Neuronal stem cell (in vitro differentiated cells): ENCODE measurements at regions not wholly inside any gene's neighbourhood (a gene's known extent, or its start where the extent isn't known, plus 50 kb on each side); places are given as distances from the start of the nearest gene placed in this dataset.
A peak's percentile ranks its signal among the peaks of the same experiment; 100 is the strongest.

ENCODE experiments used
- DNase-seq: peaks from one replicate; pipeline ENCODE4 v3.0.0-alpha.2; 2013; ENCODE audit warnings: low spot score
- H2AFZ ChIP-seq: one replicate; pipeline ENCODE4 v1.6.1; 2013; ENCODE audit warnings: mild to moderate bottlenecking, low read length, inconsistent platforms
- H2AK5ac ChIP-seq: 2 replicates; pipeline ENCODE4 v1.6.1; 2013; ENCODE audit warnings: low read depth, mild to moderate bottlenecking, inconsistent platforms, low read length, moderate library complexity, mixed read lengths
- H2BK120ac ChIP-seq: 2 replicates; pipeline ENCODE4 v1.6.1; 2013; ENCODE audit warnings: low read depth, mild to moderate bottlenecking, inconsistent platforms, low read length, moderate library complexity, mixed read lengths
- H2BK12ac ChIP-seq: one replicate; pipeline ENCODE4 v1.6.1; 2013; ENCODE audit warnings: low read length, inconsistent platforms
- H2BK15ac ChIP-seq: 2 replicates; pipeline ENCODE4 v1.6.1; 2013; ENCODE audit warnings: mild to moderate bottlenecking, low read length, inconsistent platforms, mixed read lengths
- H2BK5ac ChIP-seq: one replicate; pipeline ENCODE4 v1.6.1; 2013; ENCODE audit warnings: inconsistent platforms, mild to moderate bottlenecking, low read length, moderate library complexity
- H3K14ac ChIP-seq: one replicate; pipeline ENCODE4 v1.6.1; 2013; ENCODE audit warnings: low read length, inconsistent platforms
- H3K18ac ChIP-seq: 2 replicates; pipeline ENCODE4 v1.6.1; 2013; ENCODE audit warnings: low read length, inconsistent platforms
- H3K23ac ChIP-seq: 2 replicates; pipeline ENCODE4 v1.6.1; 2013; ENCODE audit warnings: low read depth, mild to moderate bottlenecking, mixed read lengths, low read length, inconsistent platforms; ENCODE audit not compliant: poor library complexity
- H3K27ac ChIP-seq: replicated peaks from 3 replicates; pipeline ENCODE4 v1.5.1; 2013; ENCODE audit warnings: low read length, inconsistent platforms
- H3K27me3 ChIP-seq, 3 experiments: 2 replicates each; pipeline ENCODE4 v1.6.1; 2013; ENCODE audit warnings: low read length in 3 of 3, mild to moderate bottlenecking in 2 of 3, inconsistent platforms in 1 of 3, low read depth in 1 of 3, mixed read lengths in 1 of 3, moderate library complexity in 1 of 3; ENCODE audit not compliant: control insufficient read depth in 3 of 3, insufficient read depth in 3 of 3
- H3K36me3 ChIP-seq, 2 donors: replicated peaks in 1 of 2; 2 replicates each; pipeline ENCODE4 v1.6.1; 2013; ENCODE audit warnings: low read length in 2 of 2; ENCODE audit not compliant: control insufficient read depth in 2 of 2, insufficient read depth in 2 of 2
- H3K4ac ChIP-seq: 2 replicates; pipeline ENCODE4 v1.6.1; 2013; ENCODE audit warnings: inconsistent platforms, mild to moderate bottlenecking, low read length, moderate library complexity
- H3K4me1 ChIP-seq, 2 donors: 1 replicate in 1 of 2; 2 replicates in 1 of 2; pipeline ENCODE4 v1.6.1; 2013; ENCODE audit warnings: low read length in 2 of 2, low read depth in 1 of 2; ENCODE audit not compliant: control insufficient read depth in 2 of 2, insufficient read depth in 1 of 2
- H3K4me2 ChIP-seq: one replicate; pipeline ENCODE4 v1.6.1; 2013; ENCODE audit warnings: mild to moderate bottlenecking, low read length, inconsistent platforms; ENCODE audit not compliant: insufficient read depth, poor library complexity, severe bottlenecking
- H3K4me3 ChIP-seq, 2 donors: 2 replicates each; pipeline ENCODE4 v1.5.1; 2013; ENCODE audit warnings: low read length in 2 of 2, mild to moderate bottlenecking in 2 of 2, inconsistent platforms in 1 of 2, moderate library complexity in 1 of 2
- H3K79me1 ChIP-seq: one replicate; pipeline ENCODE4 v1.6.1; 2013; ENCODE audit warnings: low read depth, mild to moderate bottlenecking, inconsistent platforms, low read length, moderate library complexity
- H3K9ac ChIP-seq: one replicate; pipeline ENCODE4 v1.6.1; 2013; ENCODE audit warnings: mild to moderate bottlenecking, low read depth, low read length, inconsistent platforms; ENCODE audit not compliant: poor library complexity
- H3K9me3 ChIP-seq, 2 donors: replicated peaks in 1 of 2; 2 replicates each; pipeline versions ENCODE3 to v1.6.1; 2013; ENCODE audit warnings: low read length in 2 of 2, mild to moderate bottlenecking in 2 of 2, inconsistent platforms in 1 of 2, low read depth in 1 of 2, mixed read lengths in 1 of 2, moderate library complexity in 1 of 2; ENCODE audit not compliant: control insufficient read depth in 2 of 2, insufficient read depth in 1 of 2
- H4K8ac ChIP-seq: one replicate; pipeline ENCODE4 v1.6.1; 2013; ENCODE audit warnings: low read depth, mild to moderate bottlenecking, inconsistent platforms, low read length, moderate library complexity
- H4K91ac ChIP-seq: one replicate; pipeline ENCODE4 v1.6.1; 2013; ENCODE audit warnings: low read length, low read depth, mild to moderate bottlenecking, inconsistent platforms; ENCODE audit not compliant: poor library complexity
- WGBS, 2 donors: extraction: QIAGEN DNeasy Blood & Tissue Kit; methylation state at CpG; one replicate each; pipeline ENCODE4 v1.1.7; 2013; ENCODE audit warnings: missing lambda C conversion rate in 2 of 2, mixed read lengths in 1 of 2; ENCODE audit not compliant: insufficient read length in 2 of 2, insufficient replicate concordance in 1 of 2; ENCODE audit errors: extremely low coverage in 2 of 2; 5-methylcytosine and 5-hydroxymethylcytosine counted together

DNA sequence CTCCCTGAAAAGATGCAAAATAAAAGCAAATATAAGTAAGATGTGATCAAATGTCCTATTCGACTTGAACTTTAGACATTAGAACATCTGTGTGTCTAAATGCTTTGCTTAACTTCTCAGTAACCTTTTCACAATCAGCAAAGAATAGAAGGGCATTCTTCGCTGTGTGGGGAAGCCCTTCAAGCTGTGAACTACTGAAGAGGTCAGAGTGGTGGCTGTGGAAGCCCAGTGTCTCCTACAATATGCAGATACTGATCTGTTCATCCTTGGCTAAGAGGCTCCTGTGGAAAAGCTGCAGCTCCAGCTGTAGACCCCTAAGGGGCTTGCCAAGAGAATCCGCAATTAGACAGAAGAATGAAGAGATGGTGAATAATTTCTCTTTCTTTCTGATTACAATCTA lies 400.3 kb upstream of the SASH1 start:
- Histone ChIP-seq H2AFZ (no peak overlapping the region), H2AK5ac (no peak overlapping the region), H4K8ac (no peak overlapping the region), H2BK12ac (no peak overlapping the region), H3K27ac (no peak overlapping the region), H3K9ac (no peak overlapping the region), H3K4me2 (no peak overlapping the region), H4K91ac (no peak overlapping the region), H3K4me3 (no peak overlapping the region), H3K79me1 (no peaks in the 10 kb centered on the region), H3K18ac (no peak overlapping the region), H3K27me3 (peaks cover 0 to 55% (median 0%) of the 10 kb centered on the region in 3 experiments), H3K23ac (no peak overlapping the region), H3K4me1 (peaks cover 0 to 5% of the 10 kb centered on the region in 2 donors), H3K4ac (no peak overlapping the region), H2BK120ac (no peak overlapping the region), H3K9me3 (peaks cover 2 to 14% of the 10 kb centered on the region in 2 donors), H2BK5ac (no peak overlapping the region), H2BK15ac (no peak overlapping the region), H3K14ac (no peak overlapping the region), H3K36me3 (no peaks in the 10 kb centered on the region)
- no peak for DNase-seq
- WGBS, 2 donors = no CpG with 5 or more reads among the region's 3 CpGs

- Histone ChIP-seq H4K91ac (no peak overlapping the region), H3K14ac (no peak overlapping the region), H2AK5ac (no peak overlapping the region), H3K27ac (no peak overlapping the region), H2BK15ac (no peak overlapping the region), H3K36me3 (no peaks in the 10 kb centered on the region), H3K79me1 (no peaks in the 10 kb centered on the region), H3K9ac (no peak overlapping the region), H4K8ac (no peak overlapping the region), H2BK120ac (no peak overlapping the region), H3K4me1 (peaks cover 0 to 5% of the 10 kb centered on the region in 2 donors), H3K23ac (no peak overlapping the region), H3K4me2 (no peak overlapping the region), H3K27me3 (peaks cover 0 to 62% (median 0%) of the 10 kb centered on the region in 3 experiments), H3K4ac (no peak overlapping the region), H3K9me3 (peaks cover 2 to 14% of the 10 kb centered on the region in 2 donors), H2BK5ac (no peak overlapping the region), H3K4me3 (no peak overlapping the region), H3K18ac (no peak overlapping the region), H2BK12ac (no peak overlapping the region), H2AFZ (no peak overlapping the region)
- WGBS, 2 donors = no CpG with 5 or more reads among the region's 5 CpGs
- no peak for DNase-seq
Measured at GRCh38 chr6:147944122-147944521, 398.5 kb upstream of the SASH1 start.

DNA sequence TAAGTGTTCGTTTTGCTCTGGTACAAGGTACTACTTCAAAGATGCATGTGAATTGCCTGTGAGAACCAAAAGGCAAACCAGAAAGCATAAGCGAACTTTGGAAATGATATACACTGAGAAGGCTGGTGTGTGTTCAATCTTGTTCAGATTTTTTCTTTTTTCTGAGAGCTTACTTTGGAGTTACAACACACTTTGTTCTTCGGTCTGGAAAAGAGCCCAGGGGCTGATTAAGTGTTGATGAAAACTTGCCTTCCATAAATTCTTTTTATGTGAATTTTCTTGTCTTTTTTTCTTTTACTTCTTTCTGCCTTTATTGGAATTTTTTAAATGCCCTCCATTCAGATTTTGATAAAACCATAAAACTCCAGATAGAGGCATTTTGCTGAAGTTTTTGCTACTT lies 395.1 kb upstream of the SASH1 start:
- H4K8ac ChIP-seq = no peak overlapping the region
- H3K4me1 ChIP-seq = no peaks in the 10 kb centered on the region
- no peak overlapping the region for H3K4me2 ChIP-seq
- H2AFZ ChIP-seq = no peak overlapping the region
- no peak overlapping the region for H2BK15ac ChIP-seq
- H3K23ac ChIP-seq = no peak overlapping the region
- no peak overlapping the region for H3K9ac ChIP-seq
- H3K4me3 ChIP-seq = no peak overlapping the region
- H3K4ac ChIP-seq = no peak overlapping the region
- DNase-seq = no peak
- H3K27ac ChIP-seq = no peak overlapping the region
- no peaks in the 10 kb centered on the region for H3K36me3 ChIP-seq
- peaks cover 2 to 14% of the 10 kb centered on the region in 2 donors for H3K9me3 ChIP-seq
- H3K79me1 ChIP-seq = no peaks in the 10 kb centered on the region
- H3K18ac ChIP-seq = no peak overlapping the region
- no peak overlapping the region for H3K14ac ChIP-seq
- no peak overlapping the region for H2BK12ac ChIP-seq
- no CpG with 5 or more reads among the region's 3 CpGs for WGBS, 2 donors
- H2BK5ac ChIP-seq = no peak overlapping the region
- no peak overlapping the region for H2BK120ac ChIP-seq
- H4K91ac ChIP-seq = no peak overlapping the region
- H2AK5ac ChIP-seq = no peak overlapping the region
- peaks cover 0 to 67% (median 0%) of the 10 kb centered on the region in 3 experiments for H3K27me3 ChIP-seq

DNA sequence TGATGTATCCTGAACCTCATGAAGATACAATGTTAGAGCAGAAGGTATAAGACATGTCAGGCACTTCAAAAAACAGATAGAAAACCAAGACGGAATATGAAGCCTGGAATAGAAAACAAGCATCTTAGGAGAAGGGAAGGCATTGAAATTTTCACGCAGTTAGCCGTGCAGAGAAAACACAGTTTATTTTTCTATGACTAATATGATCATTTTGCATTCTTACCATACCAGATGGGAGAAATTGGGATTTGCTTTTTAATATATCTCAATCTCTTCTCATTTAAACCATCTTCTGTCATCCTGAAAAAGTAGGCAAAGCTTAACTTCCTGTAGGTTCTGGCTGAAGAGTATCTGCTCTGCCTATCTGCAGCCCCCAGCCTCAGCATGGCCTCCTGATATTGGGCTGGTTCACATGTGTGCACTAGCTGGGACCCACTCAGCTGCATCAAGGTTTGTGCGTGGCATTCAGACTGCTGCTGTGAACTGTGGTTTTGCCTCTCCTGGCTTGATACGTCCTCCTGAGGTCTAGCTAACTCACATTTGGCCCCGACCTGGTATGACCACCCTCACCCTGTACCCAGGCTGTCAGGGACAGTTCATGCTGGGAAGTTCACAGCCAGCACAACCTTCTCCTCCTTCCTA lies 392.5 kb upstream of the SASH1 start:
- Histone ChIP-seq H3K4me3 (peak overlapping the region in 1 of 2 donors; percentile 61), H3K4me1 (no peaks in the 10 kb centered on the region), H2AK5ac (no peak overlapping the region), H3K4ac (no peak overlapping the region), H2BK15ac (no peak overlapping the region), H4K8ac (no peak overlapping the region), H4K91ac (peak overlapping the region; percentile 1), H2BK12ac (no peak overlapping the region), H3K27me3 (peaks cover 0 to 49% (median 0%) of the 10 kb centered on the region in 3 experiments), H3K23ac (no peak overlapping the region), H3K9me3 (peaks cover 0 to 2% of the 10 kb centered on the region in 2 donors), H2BK5ac (no peak overlapping the region), H2AFZ (no peak overlapping the region), H2BK120ac (no peak overlapping the region), H3K36me3 (no peaks in the 10 kb centered on the region), H3K27ac (no peak overlapping the region), H3K4me2 (no peak overlapping the region), H3K79me1 (no peaks in the 10 kb centered on the region), H3K14ac (no peak overlapping the region), H3K18ac (peak overlapping the region; percentile 72), H3K9ac (no peak overlapping the region)
- WGBS, 2 donors = no CpG with 5 or more reads among the region's 6 CpGs
- DNase-seq = no peak
